ENCODE measurements at regions not wholly inside any gene's neighbourhood (a gene's known extent, or its start where the extent isn't known, plus 50 kb on each side); places are given as distances from the start of the nearest gene placed in this dataset.

DNA sequence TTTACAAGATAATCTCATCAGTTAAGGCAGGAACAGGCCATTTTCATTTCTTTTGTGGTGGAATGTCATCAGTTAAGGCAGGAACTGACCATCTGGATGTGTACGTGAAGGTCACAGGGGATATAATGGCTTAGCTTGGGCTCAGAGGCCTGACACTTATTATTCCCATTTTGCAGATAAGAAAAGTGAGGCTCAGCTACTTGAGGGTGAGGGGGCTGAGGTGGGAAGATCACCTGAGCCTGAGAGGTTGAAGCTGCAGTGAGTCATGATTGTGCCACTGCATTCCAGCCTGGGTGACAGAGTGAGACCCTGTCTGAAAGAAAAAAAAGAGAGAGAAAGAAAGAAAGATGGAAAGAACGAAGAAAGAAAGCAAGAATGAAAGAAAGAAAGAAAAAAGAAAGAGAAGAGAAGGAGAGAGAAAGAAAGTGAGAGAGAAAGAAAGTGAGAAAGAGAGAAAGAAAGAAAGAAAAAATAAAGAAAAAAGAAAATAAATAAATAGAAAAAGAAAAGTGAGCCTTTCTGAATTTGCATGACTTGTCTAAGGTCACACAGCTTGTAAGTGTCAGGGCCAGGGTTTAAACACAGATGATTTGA, 142.0 kb downstream of the TMEM30B start:
- DNase-seq (ENCODE audit: low read depth in 1 of 2, low spot score in 1 of 2), result no peak
- no peak for TF ChIP-seq JUND (IDR thresholded peaks at IDR 0.05; ENCODE audit: low read depth)
- in situ Hi-C loops (cut with HindIII; ENCODE audit: low pct_unique_long_range_greater_than_20kb, low sequenced_read_pairs), result no loop called here

DNA sequence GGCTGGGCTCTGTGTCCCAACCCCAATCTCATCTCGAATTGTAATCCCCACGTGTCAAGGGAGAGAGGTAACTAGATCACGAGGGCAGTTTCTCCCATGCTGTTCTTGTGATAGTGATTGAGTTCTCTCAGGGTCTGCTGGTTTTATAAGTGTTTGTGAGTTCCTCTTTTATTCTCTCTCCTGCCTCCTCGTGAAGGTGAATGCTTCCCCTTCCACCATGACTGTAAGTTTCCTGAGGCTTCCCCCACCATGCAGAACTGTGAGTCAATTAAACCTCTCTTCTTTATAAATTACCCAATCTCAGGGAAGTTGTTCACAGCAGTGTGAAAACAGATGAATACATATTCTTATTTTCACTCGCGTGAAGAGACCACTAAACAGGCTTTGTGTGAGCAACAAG, 148.2 kb downstream of the TMEM30B start:
- no peak for DNase-seq (ENCODE audit: low read depth in 1 of 2, low spot score in 1 of 2)
- no peak for TF ChIP-seq JUND (IDR thresholded peaks at IDR 0.05; ENCODE audit: low read depth)
- in situ Hi-C loops (cut with HindIII; ENCODE audit: low pct_unique_long_range_greater_than_20kb, low sequenced_read_pairs), result no loop called here

DNA sequence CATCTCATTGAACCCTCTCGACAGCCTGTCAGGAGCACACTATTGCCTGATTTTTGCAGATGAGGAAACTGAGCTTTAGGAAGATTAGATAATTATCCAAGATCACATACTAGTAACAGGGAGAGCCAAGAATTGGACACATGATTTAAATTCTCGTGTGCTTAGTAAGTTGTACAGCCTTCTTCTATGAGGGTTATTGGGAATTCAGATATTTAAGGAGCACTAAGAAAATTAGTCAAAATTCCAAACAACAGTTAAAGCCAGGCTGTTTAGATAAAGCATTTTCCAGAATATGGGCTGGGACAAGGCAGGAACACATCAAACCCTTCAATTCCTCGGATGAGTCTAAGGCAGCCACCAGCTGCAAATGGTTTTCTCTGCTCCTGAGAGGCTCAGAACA, 148.8 kb downstream of the TMEM30B start:
- TF ChIP-seq JUND (IDR thresholded peaks at IDR 0.05; ENCODE audit: low read depth), result no peak
- DNase-seq (ENCODE audit: low read depth in 1 of 2, low spot score in 1 of 2), result no peak
- in situ Hi-C loops (cut with HindIII; ENCODE audit: low pct_unique_long_range_greater_than_20kb, low sequenced_read_pairs), result no loop called here

DNA sequence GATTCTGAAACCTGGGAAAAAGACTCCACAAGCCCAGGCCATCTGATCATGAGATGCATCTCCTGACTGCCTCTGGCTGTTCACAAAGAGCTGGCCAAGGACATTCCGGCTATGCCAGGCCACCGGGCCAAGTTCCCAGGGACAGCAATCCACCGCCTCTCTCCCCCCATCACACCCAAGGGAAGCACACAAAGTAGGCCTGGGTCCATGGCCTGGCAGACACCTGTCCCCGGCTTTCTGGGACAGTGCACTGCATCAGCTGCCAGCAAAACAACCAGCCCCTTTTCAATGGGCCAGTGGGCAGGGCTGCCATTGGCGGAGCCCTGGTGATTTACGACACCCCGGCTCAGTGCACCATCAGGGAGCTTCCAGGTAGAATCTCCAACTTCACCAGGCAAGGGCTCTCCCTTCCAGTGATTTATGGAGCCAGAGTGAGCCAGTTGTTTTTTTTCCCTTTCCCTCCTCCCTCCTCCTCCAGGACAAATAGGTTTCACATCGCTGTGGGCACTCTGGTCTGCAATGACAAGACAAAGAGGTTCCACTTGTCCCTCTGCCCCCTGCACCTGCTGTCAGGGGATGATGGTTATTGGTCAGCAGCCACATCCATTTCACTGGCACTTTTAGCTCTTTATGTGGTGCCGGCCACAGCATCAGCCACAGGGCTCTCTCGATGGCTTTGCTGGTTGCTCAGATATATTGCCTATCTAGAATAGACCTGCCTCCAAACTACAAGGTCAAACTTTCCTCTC, 149.6 kb downstream of the SLC38A6 start:
- TF ChIP-seq JUND (IDR thresholded peaks at IDR 0.05; ENCODE audit: low read depth), result no peak
- in situ Hi-C loops (cut with HindIII; ENCODE audit: low pct_unique_long_range_greater_than_20kb, low sequenced_read_pairs), result no loop called here
- DNase-seq (ENCODE audit: low read depth in 1 of 2, low spot score in 1 of 2), result no peak

DNA sequence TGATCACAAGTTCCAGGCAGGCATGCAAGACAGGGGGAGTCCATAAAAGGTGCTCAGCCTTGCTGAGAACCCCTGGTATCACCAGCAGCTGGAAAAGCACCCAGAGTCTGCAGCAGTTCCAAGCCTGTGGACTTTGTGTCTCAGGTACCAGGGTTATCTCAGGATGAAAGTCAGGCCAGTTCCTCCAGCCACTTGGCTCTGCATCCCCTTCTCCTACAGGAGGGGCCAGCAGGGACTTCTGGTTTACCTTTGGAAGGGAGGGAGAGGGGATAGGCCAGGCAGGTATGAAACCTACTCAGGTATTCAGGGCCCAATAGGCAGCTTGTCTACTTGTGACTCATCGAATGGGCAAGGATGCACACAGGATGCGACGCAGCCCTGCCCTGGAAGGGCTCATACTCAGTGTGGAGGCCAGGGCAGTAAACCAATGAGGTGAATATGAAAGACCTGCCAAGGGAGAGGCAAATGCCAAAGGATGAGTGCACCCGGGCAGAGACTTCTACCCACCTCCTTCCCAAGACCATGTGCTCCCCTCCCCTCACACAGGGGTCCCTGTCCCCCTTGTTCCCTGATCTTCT, 148.2 kb downstream of the SLC38A6 start:
- in situ Hi-C loops (cut with HindIII; ENCODE audit: low pct_unique_long_range_greater_than_20kb, low sequenced_read_pairs), result no loop called here

DNA sequence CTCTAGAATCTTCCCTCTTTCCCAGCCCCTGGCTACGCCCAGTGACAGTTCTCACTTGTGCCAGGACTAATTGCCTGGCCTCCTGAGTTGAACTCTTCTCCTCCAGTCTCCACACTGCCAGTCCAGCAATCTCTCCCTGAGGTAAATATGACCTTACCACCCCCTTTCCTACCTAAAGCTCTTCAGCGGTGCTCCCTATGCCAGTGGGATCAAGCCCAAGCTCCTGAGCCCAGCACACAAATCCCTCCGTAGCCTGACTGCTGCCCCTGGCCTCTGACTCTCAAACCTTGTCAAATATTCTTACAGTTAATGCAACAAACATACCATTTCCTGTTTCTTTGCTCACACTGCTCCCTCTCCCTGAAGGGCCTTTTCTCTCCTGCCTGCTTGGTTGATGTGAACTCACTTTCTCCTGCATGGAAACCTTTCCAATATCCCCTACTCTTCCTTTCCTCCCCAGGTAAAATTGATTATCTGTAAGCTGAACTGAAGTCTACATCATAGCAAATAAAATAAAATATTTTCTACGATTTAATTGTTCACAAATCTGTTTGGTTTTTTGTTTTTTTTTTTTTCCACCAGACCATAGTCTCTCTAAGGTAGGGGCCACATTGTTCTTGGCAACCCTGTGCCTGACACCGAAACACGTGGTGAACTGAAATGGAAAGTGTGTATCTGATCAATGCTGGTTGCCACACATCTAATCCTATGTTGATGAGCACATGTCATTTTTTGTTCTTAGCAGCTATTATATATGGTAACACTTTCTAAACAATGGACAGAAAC, 147.5 kb downstream of the SLC38A6 start:
- in situ Hi-C loops (cut with HindIII; ENCODE audit: low pct_unique_long_range_greater_than_20kb, low sequenced_read_pairs), result no loop called here
- DNase-seq (ENCODE audit: low read depth in 1 of 2, low spot score in 1 of 2), result no peak
- TF ChIP-seq JUND (IDR thresholded peaks at IDR 0.05; ENCODE audit: low read depth), result no peak

More for the DNA sequence above, 148.2 kb downstream of the SLC38A6 start:
- DNase-seq (ENCODE audit: low read depth in 1 of 2, low spot score in 1 of 2), result no peak
- no peak for TF ChIP-seq JUND (IDR thresholded peaks at IDR 0.05; ENCODE audit: low read depth)

DNA sequence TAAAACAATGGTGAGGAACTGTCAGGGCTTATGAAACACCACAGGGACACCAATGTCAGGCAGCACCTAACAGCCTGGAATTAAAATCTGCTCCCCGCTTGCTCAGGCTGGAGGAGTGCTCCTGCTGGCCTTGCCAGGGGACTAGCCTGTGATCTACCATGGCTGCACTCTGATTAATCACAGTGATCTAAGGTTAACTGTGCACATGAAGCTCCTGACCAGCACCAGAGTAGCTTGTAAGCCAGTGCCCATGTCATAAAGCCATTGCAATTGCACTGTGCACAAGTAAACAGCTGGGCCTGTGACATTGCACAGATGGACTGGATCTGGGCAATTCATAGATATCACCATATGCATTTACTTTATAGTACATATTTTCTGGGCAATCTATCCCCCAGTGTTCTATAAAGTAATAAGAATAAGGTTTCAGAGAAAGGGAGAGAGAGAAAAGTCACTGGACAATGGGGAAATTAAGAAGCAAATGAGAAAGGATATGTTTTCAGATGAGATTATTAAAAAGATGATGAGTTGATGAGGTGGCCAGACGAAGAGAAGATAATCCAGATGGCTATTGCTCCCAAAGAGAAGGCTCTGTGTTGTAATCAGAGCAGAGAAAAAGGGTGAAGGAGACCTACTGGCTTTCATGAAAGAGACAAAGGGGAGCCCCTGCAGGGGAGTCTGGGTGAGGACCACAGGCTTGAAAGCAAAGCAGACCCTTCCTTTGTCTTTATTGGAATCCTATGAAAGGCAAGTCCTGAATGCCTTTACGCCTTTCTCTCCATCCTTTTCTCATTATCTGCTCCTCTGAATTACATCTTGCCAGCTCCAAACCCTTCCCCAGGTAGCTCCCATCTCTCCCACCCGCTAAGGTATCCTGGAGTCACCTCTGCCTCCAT, 145.8 kb downstream of the SLC38A6 start:
- in situ Hi-C loops (cut with HindIII; ENCODE audit: low pct_unique_long_range_greater_than_20kb, low sequenced_read_pairs), result no loop called here
- DNase-seq (ENCODE audit: low read depth in 1 of 2, low spot score in 1 of 2), result no peak
- no peak for TF ChIP-seq JUND (IDR thresholded peaks at IDR 0.05; ENCODE audit: low read depth)

DNA sequence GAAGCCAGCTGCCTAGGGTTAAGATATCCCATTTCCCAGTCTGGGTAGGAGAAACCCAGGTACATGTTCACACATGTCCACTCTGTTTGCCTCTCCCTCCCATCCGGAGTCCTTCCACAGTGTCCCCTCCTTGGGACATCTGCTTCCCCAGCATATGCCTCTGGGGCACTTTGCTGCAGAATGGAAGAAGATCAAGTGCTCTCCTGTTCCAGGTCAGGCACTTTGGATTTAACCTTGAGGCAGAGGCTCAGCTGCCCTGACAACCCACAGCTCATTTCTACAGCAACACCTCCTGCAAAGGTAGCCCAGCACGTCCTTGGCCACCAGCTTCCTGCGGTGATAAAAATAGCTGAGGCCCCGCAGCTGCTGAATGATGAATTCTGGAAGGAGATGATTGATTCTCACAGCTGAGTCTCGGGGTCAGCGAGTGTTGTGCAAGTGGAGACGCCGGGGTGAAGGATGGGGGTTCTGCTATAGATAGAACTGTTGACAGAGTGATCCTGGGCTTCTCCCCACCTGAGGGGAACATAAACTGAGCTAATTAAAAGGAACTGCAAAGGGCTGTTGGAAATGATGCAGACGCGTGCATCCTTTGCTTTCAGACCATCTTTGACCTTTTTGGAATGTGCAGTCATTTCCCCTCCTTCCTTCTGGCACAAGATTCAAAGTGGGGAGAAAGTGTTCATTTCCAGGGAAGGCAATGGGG, 145.0 kb downstream of the SLC38A6 start:
- no peak for TF ChIP-seq JUND (IDR thresholded peaks at IDR 0.05; ENCODE audit: low read depth)
- in situ Hi-C loops (cut with HindIII; ENCODE audit: low pct_unique_long_range_greater_than_20kb, low sequenced_read_pairs), result no loop called here
- no peak for DNase-seq (ENCODE audit: low read depth in 1 of 2, low spot score in 1 of 2)

DNA sequence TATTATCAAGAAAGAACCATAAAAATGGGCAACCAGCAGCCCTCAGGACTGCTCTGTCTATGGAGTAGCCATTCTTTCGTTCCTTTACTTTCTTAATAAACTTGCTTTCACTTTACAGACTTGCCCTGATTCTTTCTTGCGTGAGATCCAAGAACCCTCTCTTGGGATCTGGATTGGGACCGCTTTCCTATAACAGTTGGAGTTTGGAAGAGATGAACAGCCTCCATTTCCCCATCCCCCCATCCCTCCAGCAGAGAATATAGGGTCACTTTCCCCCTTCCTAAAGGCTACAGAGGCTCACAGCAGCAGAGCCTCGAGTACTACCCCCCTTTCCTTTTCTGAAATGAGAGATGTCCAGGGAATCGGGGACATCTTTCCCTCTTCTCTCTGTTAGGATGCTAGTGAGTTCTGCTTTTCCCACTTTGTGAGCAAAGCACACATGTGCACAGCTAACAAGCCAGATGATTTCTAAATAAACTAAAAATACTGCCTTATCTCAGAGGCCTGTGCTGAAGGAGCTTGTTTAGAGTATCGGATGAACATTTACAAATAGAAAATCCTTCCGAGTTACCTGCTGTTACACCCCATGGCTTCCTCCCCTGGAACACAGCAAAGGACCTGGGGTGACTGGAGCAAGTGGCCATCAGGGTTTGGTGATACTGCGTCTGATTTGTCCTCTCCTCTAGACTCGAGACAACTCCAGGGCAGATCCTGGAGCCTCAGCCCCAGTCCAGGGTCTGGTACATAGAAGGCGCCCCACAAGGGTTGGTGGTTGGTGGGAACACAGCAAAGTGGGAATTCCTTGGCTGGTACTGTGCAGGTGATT, 144.2 kb downstream of the SLC38A6 start:
- DNase-seq (ENCODE audit: low read depth in 1 of 2, low spot score in 1 of 2), result no peak
- in situ Hi-C loops (cut with HindIII; ENCODE audit: low pct_unique_long_range_greater_than_20kb, low sequenced_read_pairs), result no loop called here
- no peak for TF ChIP-seq JUND (IDR thresholded peaks at IDR 0.05; ENCODE audit: low read depth)

DNA sequence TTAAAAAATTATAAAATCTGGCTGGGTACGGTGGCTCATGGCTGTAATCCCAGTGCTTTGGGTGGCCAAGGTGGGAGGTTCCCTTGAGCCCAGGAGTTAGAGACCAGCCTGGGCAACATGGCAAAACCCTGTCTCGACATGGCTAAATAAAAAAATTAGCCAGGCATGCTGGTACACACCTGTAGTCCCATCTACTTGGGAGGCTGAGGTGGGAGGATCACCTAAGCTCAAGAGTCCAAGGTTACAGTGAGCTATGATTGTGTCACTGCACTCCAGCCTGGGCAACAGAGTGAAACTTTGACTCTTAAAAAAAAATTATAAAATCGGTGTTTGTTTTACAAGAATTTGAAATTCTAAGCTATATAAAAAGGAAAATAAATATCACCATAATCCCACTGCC, 141.8 kb downstream of the SLC38A6 start:
- no peak for TF ChIP-seq JUND (IDR thresholded peaks at IDR 0.05; ENCODE audit: low read depth)
- DNase-seq (ENCODE audit: low read depth in 1 of 2, low spot score in 1 of 2), result no peak
- in situ Hi-C loops (cut with HindIII; ENCODE audit: low pct_unique_long_range_greater_than_20kb, low sequenced_read_pairs), result no loop called here

DNA sequence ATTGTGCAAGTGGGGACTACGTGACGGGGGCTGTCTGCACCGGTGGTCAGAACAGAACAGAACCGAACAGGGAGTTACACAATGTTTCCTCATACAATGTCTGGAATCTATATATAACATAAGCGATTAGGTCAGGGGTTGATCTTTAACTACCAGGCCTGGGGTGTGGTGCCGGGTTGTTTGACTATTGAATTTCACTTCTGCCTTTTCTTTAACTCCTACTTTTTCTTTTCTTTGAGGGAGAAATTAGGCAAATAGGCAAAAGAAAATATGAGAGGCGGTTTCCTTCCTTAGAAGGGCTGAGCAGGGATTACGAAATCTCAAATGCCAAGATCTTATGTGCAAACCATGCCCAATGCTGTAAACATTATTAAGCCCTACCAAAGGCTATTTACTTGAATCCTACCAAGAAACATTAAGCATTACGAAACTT, 140.3 kb downstream of the SLC38A6 start:
- no peak for TF ChIP-seq JUND (IDR thresholded peaks at IDR 0.05; ENCODE audit: low read depth)
- in situ Hi-C loops (cut with HindIII; ENCODE audit: low pct_unique_long_range_greater_than_20kb, low sequenced_read_pairs), result no loop called here

More for the DNA sequence above, 140.3 kb downstream of the SLC38A6 start:
- DNase-seq (ENCODE audit: low read depth in 1 of 2, low spot score in 1 of 2), result no peak
